Femur (tissue), 1 donor: ENCODE measurements at regions not wholly inside any gene's neighbourhood (a gene's known extent, or its start where the extent isn't known, plus 50 kb on each side); places are given as distances from the start of the nearest gene placed in this dataset.

Source experiments
- DNase-seq: peaks from one replicate; pipeline ENCODE4 v3.0.0-alpha.2; 2017

DNA sequence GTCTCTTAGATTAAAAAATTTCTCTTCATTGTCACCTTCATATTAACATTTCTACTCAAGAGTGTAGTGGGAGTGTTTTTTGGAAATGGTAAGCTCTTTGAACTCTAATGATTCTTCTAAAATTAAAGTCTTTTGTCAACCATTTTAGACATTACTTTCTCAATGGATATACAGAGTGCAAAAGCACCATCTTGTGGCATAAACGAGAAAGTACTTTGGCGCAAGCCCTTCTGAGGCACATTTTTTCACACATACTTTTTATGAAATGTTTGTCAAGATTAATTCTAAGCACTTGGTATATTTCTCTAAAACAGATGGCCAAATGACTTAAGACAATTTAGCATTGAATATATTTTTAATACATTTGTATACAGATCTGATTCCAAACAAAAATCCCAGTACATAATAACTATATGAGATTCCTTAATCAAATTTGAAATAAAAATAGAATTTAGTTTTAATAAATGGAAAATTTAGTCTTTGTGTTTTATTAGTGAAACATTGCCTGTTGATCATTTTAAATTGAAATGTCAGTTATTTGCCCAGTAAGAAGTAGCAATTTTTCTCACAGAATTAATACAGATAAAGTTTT lies 63.3 kb upstream of the GALNT5 start:
- no peak for DNase-seq

DNA sequence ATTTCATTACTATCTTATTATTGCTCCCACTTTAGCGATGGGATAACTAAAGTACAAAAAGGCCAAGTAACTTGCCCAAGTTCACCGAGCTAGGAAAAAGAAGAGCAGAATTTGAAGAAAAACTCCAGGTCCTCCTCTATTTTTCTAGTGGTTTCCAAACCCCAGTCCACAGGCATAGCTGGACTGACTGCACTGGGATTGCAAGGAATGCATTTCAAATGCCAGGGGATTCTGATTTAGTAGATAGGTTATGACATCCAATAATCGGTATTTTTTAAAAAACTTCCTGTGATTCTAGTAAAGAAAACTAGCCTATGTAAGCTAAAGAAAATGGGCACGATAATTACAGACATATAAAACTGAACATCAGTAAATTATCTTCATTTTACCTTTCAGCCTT lies 62.7 kb upstream of the GALNT5 start:
- no peak for DNase-seq

DNA sequence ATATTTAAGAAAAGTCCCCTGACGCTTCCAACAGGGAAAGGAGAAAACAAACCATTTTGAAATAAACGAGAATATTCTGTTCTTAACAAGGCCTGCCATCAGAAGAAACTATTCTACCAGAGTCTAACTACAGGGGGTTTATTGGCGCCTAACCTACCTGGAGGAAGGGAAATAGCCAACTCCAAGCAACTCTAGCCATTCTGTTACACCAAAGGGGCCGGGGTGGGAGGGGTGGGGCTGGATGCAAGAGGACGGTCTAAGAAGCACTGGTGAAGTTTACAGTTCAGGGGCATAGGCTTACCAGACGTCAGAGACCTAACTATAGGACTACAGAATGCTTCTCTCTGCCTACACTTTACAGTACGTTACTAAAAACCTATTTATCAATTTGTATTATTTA lies 60.5 kb upstream of the GALNT5 start:
- no peak for DNase-seq

- no peak for DNase-seq
Observed at GRCh38 chr2:157197848-157198247, 59.7 kb upstream of the GALNT5 start.

DNA sequence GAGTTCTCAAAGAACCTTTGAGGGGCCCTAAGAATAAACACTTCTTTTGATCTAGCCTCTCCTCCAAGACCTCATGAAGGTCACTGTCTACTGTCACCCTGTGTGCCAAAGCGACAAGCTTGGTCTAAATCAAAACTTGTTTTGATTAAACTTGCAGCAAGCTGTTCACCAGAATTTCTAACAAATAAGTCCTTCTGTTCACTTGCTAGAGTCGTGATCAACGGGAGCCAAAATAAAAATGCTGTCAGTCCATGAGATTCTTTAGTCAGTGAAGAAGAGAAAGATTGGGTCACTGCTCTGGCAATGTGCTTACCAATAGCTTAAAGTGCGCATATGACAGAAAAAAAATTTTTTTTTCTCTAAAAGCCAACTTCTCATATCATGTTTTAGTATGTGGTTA lies 53.9 kb upstream of the GALNT5 start:
- no peak for DNase-seq

- DNase-seq = no peak
Observed at GRCh38 chr2:157204401-157204800, 53.1 kb upstream of the GALNT5 start.

- no peak for DNase-seq
Observed at GRCh38 chr2:157206916-157207315, 50.6 kb upstream of the GALNT5 start.
